Stomach (tissue), 4 donors: ENCODE measurements at regions not wholly inside any gene's neighbourhood (a gene's known extent, or its start where the extent isn't known, plus 50 kb on each side); places are given as distances from the start of the nearest gene placed in this dataset.

ENCODE experiments used
- EP300 ChIP-seq: sonication (generic); formaldehyde crosslinking; IDR thresholded peaks from one replicate; pipeline ENCODE4 v1.6.1; 2017; ENCODE audit warnings: antibody characterized with exemption
- POLR2A ChIP-seq, 4 donors: fragments of 450-650 bp; IDR thresholded peaks; one replicate each; pipeline ENCODE4 v1.6.1; 2016; ENCODE audit warnings: antibody characterized with exemption in 4 of 4, control low read depth in 2 of 4, mild to moderate bottlenecking in 1 of 4, moderate library complexity in 1 of 4
- POLR2AphosphoS5 ChIP-seq, 3 donors: sonication (generic); formaldehyde crosslinking; IDR thresholded peaks; one replicate each; pipeline ENCODE4 v1.6.1; 2016; ENCODE audit warnings: antibody characterized with exemption in 3 of 3
- TF ChIP-seq, protein P1 (sequence below), 7 experiments: fragments of 450-650 bp in 4 of 7; fragments of 200-600 bp in 3 of 7; sonication (generic) in 3 of 7; IDR thresholded peaks; one replicate each; pipeline ENCODE4 v1.5.1; 2016 to 2019; ENCODE audit warnings: antibody characterized with exemption in 7 of 7, control low read depth in 2 of 7, mild to moderate bottlenecking in 1 of 7

DNA sequence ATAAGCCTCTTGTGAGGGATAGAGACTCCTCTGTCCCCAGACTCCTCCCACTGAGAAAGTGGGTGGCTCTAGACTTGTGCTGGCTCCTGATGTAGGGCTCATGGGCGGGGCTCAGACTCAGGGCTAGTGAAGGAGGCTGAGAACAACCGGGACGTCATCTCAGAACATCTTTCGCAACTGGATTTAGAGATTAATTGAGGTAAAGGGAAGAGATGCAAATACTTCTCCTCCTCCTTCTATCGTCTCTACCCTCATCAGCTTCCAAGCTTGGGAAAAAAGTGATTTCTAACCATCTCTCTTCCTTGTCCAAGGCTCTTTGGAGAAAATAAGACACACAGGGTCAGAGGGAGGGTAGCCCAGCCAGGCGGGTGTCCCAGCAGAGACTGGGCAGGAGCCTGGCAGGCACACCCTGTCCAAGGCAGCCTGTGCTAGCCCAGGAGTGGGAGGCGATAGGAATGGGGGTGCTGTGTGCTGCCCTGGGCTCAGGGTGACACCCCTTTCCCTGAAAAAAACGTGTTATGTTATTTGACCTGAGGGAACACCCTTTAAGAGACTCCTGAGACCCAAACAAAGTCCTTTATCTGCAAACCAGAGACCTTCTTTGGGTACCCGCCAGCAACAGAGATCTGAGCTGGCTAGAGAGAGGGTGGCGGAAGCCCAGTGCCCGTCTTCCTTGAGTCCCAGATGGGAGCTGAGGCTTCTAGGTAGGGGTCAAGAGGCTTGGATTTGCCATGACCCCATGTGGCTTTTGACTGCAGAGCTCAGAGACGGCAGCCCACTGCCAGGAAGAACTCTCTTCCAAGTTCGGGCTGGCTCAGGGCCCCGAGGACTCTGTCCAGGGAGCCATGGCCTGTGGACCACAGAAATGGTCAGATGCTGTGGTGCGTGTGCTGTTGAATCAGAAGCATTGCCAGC, 160.9 kb downstream of the ADAMTS15 start:
- TF ChIP-seq, protein P1, sequence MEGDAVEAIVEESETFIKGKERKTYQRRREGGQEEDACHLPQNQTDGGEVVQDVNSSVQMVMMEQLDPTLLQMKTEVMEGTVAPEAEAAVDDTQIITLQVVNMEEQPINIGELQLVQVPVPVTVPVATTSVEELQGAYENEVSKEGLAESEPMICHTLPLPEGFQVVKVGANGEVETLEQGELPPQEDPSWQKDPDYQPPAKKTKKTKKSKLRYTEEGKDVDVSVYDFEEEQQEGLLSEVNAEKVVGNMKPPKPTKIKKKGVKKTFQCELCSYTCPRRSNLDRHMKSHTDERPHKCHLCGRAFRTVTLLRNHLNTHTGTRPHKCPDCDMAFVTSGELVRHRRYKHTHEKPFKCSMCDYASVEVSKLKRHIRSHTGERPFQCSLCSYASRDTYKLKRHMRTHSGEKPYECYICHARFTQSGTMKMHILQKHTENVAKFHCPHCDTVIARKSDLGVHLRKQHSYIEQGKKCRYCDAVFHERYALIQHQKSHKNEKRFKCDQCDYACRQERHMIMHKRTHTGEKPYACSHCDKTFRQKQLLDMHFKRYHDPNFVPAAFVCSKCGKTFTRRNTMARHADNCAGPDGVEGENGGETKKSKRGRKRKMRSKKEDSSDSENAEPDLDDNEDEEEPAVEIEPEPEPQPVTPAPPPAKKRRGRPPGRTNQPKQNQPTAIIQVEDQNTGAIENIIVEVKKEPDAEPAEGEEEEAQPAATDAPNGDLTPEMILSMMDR (IDR thresholded peaks at IDR 0.05), result no peak
- TF ChIP-seq POLR2A (IDR thresholded peaks at IDR 0.05) (no peak), POLR2AphosphoS5 (IDR thresholded peaks at IDR 0.05) (peak; percentile 21 to 30 (median 30)), EP300 (peak; percentile 6)
